ENCODE measurements at regions not wholly inside any gene's neighbourhood (a gene's known extent, or its start where the extent isn't known, plus 50 kb on each side); places are given as distances from the start of the nearest gene placed in this dataset.

GRCh38 chr5:3510642-3511417 lies 84.8 kb upstream of the IRX1 start:
- in situ Hi-C loops (cut with MboI; ENCODE audit: low pct_ligation_motif_present in 1 of 4, low pct_unique_long_range_greater_than_20kb in 1 of 4, low sequenced_read_pairs in 3 of 4) (no loop called here), intact Hi-C loops (cut with DNase I; ENCODE audit: low total_unique reads) (no loop called here)
- Histone ChIP-seq H3K9me3 (no peaks in the 10 kb centered on the region), H3K4me3 (no peak overlapping the region), H3K27me3 (no peaks in the 10 kb centered on the region), H3K27ac (no peak overlapping the region), H3K4me1 (no peaks in the 10 kb centered on the region), H3K36me3 (no peaks in the 10 kb centered on the region)
- no peak for DNase-seq
- no peak for TF ChIP-seq POLR2A (IDR thresholded peaks at IDR 0.05)
- TF ChIP-seq POLR2AphosphoS5 (IDR thresholded peaks at IDR 0.05) = no peak
- no peak for TF ChIP-seq EP300 (IDR thresholded peaks at IDR 0.05; ENCODE audit: low read depth)
- no peak for TF ChIP-seq CTCF (IDR thresholded peaks at IDR 0.05)
- 71 to 83% methylated on average over 9 to 18 of the region's 18 CpGs for WGBS, 2 donors (ENCODE audit: low coverage in 1 of 2)

GRCh38 chr5:3509290-3509689 lies 86.3 kb upstream of the IRX1 start:
- in situ Hi-C loops (cut with MboI; ENCODE audit: low pct_ligation_motif_present in 1 of 4, low pct_unique_long_range_greater_than_20kb in 1 of 4, low sequenced_read_pairs in 3 of 4) (no loop called here), intact Hi-C loops (cut with DNase I; ENCODE audit: low total_unique reads) (no loop called here)
- no peaks in the 10 kb centered on the region for H3K4me1 ChIP-seq
- H3K36me3 ChIP-seq = no peaks in the 10 kb centered on the region
- H3K27me3 ChIP-seq = no peaks in the 10 kb centered on the region
- H3K9me3 ChIP-seq = no peaks in the 10 kb centered on the region
- TF ChIP-seq CTCF (IDR thresholded peaks at IDR 0.05) (no peak), EP300 (IDR thresholded peaks at IDR 0.05; ENCODE audit: low read depth) (no peak), POLR2A (IDR thresholded peaks at IDR 0.05) (no peak), POLR2AphosphoS5 (IDR thresholded peaks at IDR 0.05) (no peak)
- no peak for DNase-seq
- H3K4me3 ChIP-seq = no peak overlapping the region
- 77 to 79% methylated on average over 3 of the region's 3 CpGs for WGBS, 2 donors (ENCODE audit: low coverage in 1 of 2)
- no peak overlapping the region for H3K27ac ChIP-seq

- Histone ChIP-seq H3K36me3 (no peaks in the 10 kb centered on the region), H3K27me3 (no peaks in the 10 kb centered on the region), H3K4me1 (no peaks in the 10 kb centered on the region), H3K27ac (no peak overlapping the region), H3K9me3 (no peaks in the 10 kb centered on the region), H3K4me3 (no peak overlapping the region)
- intact Hi-C loops (cut with DNase I; ENCODE audit: low total_unique reads) (no loop called here), in situ Hi-C loops (cut with MboI; ENCODE audit: low pct_ligation_motif_present in 1 of 4, low pct_unique_long_range_greater_than_20kb in 1 of 4, low sequenced_read_pairs in 3 of 4) (no loop called here)
- DNase-seq = no peak
- TF ChIP-seq EP300 (IDR thresholded peaks at IDR 0.05; ENCODE audit: low read depth) (no peak), POLR2AphosphoS5 (IDR thresholded peaks at IDR 0.05) (no peak), CTCF (IDR thresholded peaks at IDR 0.05) (no peak), POLR2A (IDR thresholded peaks at IDR 0.05) (no peak)
- 75 to 89% methylated on average over 3 of the region's 3 CpGs for WGBS, 2 donors (ENCODE audit: low coverage in 1 of 2)
Observed at GRCh38 chr5:3508395-3508794, 87.2 kb upstream of the IRX1 start.

GRCh38 chr5:3490957-3491507 lies 104.6 kb upstream of the IRX1 start:
- H3K9me3 ChIP-seq = no peaks in the 10 kb centered on the region
- in situ Hi-C loops (cut with MboI; ENCODE audit: low pct_ligation_motif_present in 1 of 4, low pct_unique_long_range_greater_than_20kb in 1 of 4, low sequenced_read_pairs in 3 of 4) = no loop called here
- no peaks in the 10 kb centered on the region for H3K36me3 ChIP-seq
- no peaks in the 10 kb centered on the region for H3K4me1 ChIP-seq
- no peaks in the 10 kb centered on the region for H3K27me3 ChIP-seq
- H3K27ac ChIP-seq = no peak overlapping the region
- intact Hi-C loops (cut with DNase I; ENCODE audit: low total_unique reads) = no loop called here
- no peak for TF ChIP-seq POLR2A (IDR thresholded peaks at IDR 0.05)
- DNase-seq = no peak
- 50% methylated on average over 18 of the region's 18 CpGs; no CpG with 5 or more reads in 1 of the 2 donors for WGBS, 2 donors (ENCODE audit: low coverage in 1 of 2)
- H3K4me3 ChIP-seq = no peak overlapping the region

Data from transverse colon (tissue), 4 donors.